Pons (tissue), 1 donor: ENCODE measurements at regions not wholly inside any gene's neighbourhood (a gene's known extent, or its start where the extent isn't known, plus 50 kb on each side); places are given as distances from the start of the nearest gene placed in this dataset.
A peak's percentile ranks its signal among the peaks of the same experiment; 100 is the strongest.
"Not testable (repeated sequence)": the region's sequence is repeated elsewhere in the genome, so short reads cannot be mapped to it uniquely, and the experiment has no call there.

Source experiments
- DNase-seq: peaks from one replicate; pipeline ENCODE4 v3.0.0-alpha.2; 2016; ENCODE audit warnings: low spot score

GRCh38 chr1:14396100-14396499 is 202.4 kb upstream of the KAZN start:
- no peak for DNase-seq

DNA sequence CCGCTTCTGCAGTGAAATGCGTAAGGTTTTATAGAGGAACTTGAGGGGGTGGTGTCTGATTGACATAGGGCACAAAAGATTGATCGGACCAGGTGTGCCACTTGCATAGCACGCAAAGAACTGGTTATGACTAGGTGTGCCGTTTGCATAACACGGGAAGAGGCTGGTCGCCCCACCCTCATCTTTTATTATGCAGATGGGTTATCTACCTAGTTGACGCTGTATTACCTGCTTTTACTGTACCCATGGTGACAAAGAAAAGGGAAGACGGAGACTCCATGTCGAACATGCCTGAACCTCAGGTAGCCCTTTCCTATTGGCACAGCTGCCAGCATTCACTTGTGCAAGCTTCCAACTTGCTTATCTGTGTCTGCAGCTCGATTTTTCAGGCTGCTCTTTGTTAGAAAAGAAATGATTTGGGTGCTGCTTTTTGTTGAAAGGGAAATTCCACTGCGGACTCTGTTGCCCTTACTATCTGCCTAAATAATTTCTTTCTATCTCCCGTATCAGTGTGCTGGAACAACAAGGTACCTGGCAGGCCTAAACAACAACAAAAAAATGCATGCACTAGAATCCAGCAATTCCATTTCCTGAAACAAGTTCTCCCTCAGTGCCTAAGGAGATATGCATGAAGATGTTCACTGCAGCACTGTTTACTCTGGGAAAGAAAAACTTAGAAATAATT is 194.4 kb upstream of the KAZN start:
- no peak for DNase-seq

GRCh38 chr1:14404862-14405301 is 193.6 kb upstream of the KAZN start:
- DNase-seq: no peak

DNA sequence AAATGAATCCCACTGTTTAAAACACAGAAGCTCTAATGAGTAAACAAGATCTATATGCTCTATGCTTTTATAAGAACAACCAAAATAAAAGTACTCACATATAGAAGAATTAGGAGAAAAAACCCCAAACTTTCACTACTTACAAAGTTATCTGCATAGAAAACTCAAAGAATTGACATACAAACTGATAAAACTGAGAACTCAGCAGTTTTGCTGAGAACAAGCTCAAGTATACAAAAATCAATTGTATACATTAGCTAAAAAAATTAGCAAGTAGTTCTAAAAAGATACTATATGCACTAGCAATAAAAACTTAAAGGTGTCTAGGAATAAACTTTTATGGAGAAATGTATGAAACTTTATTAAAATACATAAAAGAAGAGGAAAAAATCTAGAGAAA is 186.2 kb upstream of the KAZN start:
- no peak for DNase-seq

- peak; percentile 88 for DNase-seq
Measured at GRCh38 chr1:14413819-14414490, 184.5 kb upstream of the KAZN start.

DNA sequence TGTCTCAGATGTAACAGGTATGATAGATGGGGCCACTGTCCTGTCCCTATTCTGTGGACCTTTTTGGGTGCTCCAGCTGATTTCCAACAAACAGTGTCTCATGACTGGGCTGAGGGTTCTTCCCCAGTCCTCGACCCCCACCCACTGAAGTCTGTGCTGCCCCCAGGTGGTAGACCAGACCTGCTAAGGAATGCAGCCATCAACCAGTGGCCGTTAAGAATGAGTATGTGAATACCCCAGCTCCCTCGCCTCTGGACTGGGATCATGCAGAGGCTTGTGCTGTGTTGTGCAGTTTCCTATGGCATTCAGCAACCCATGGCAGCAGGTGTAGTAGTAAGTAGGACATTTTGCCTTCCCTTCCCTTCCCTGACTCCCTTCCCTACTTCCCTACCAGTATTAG is 183.1 kb upstream of the KAZN start:
- no peak for DNase-seq

GRCh38 chr1:14419778-14420218 is 178.7 kb upstream of the KAZN start:
- not testable (repeated sequence) for DNase-seq

DNA sequence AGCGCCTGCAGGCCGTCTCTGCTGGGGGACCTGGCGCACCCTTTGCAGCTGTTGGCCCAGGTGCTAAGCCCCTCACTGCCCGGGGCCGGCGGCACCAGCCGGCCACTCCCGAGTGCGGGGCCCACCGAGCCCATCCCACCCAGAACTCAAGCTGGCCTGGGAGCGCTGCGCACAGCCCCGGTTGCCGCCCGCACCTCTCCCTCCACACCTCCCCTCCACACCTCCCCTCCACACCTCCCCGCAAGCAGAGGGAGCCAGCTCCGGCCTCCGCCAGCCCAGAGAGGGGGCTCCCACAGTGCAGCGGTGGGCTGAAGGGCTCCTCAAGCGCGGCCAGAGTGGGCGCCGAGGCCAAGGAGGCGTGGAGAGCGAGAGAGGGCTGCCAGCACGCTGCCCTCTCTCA is 177.8 kb upstream of the KAZN start:
- DNase-seq: no peak

DNA sequence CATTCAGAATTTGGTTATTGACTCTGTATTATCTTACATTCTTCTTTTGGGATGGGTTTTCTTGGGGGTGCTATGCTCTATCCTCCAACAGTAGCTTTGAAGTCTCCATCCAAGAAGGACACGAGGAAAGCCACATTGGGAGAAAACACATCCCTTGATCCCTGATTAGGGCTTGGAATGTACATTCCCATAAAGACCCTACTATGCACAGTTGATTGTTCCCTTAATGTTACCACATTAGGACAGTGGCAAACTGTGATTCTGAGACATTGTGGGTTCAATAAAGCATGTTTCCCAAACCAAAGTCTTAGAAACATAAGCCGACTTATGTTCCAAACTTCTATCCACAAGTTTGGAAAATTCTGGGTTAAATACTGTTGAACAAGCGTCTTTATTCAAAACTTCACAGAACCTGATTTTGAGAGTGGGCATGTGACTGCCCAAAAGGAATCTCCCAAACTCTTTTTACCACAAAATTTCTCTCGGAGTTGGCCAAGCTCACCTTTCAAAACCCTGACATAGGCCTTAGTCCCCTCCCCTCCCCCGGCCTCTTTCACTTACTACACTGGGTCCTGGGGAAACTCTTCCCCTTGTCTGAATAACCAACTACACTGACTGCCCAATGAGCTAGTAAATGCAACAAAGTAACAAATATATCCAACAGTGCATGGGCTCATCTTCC is 177.0 kb upstream of the KAZN start:
- no peak for DNase-seq

DNA sequence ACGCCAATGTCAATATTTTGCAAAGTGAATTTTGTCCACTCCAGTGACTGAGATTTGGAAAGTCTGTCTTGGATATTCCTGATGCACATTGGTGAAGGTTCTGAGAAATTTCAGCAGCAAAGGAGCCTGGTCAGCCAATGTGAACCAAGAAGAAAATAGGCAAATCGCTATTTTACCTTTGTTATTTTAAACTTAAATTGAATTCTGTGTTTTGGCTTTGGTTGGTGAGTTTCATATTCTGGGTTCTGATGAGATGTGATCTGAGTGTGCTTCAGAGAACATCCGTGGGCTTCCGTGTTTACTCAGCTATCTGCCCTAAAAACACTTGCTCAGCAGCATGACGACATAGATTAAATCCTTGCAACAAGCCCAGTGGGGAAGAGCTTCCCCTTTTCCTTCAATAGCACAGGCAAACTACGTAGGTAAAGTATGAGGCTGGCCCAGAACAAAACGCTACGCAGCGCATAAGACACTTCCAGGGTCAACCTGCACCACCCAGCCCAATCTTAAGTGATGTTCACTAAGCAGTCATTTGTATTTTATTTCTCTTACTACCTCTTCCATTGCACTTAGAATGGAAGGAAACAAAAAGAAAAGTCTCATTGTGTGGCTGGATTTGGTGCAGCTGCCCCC is 176.4 kb upstream of the KAZN start:
- no peak for DNase-seq

DNA sequence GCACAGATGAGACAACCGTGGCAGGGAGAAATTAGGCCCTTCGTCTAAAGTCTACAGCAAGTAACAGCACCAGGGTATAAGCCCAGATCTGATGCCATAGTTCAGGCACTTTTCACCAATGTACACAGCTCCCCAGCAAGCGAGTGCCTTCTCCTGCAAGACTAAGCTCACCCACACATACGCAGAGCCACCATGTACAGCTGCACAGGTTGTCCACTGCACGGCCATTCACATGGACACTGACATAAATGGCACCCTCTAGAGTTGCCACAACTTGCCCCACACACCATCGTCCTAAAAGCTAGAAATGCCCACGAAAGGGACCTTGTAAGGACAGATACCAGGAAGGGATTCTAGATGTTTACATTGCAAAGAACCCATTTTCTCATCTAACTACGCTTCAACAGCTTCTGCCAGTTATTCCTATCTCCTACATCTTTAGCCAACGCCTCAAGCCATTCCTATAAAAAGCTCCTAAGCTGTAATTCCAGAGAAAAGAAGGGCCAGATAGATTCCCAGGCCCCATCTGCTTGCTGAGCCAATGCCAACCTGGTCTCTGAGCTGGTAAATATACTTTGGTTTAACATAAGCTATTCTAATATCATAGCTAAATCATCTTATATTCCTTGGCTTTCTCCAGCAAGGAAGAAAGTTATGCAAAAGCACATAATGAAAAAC is 174.0 kb upstream of the KAZN start:
- DNase-seq: no peak

- DNase-seq: no peak
Measured at GRCh38 chr1:14426854-14427253, 171.6 kb upstream of the KAZN start.

GRCh38 chr1:14429577-14429976 is 168.9 kb upstream of the KAZN start:
- no peak for DNase-seq

DNA sequence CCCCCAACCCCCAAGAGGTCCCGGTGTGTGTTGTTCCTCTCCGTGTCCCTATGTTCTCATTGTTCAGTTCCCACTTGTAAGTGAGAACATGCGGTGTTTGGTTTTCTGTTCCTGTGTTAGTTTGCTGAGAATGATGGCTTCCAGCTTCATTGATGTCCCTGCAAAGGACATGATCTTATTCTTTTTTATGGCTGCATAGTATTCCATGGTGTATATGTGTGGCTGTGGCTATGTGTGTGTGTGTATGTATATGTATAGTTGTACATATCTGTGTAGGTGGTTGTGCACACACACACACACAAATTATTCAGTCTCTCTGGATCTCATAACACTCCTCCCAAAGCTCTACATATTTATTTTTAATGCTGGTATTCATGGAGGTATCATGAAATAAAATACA is 165.8 kb upstream of the KAZN start:
- not testable (repeated sequence) for DNase-seq

DNA sequence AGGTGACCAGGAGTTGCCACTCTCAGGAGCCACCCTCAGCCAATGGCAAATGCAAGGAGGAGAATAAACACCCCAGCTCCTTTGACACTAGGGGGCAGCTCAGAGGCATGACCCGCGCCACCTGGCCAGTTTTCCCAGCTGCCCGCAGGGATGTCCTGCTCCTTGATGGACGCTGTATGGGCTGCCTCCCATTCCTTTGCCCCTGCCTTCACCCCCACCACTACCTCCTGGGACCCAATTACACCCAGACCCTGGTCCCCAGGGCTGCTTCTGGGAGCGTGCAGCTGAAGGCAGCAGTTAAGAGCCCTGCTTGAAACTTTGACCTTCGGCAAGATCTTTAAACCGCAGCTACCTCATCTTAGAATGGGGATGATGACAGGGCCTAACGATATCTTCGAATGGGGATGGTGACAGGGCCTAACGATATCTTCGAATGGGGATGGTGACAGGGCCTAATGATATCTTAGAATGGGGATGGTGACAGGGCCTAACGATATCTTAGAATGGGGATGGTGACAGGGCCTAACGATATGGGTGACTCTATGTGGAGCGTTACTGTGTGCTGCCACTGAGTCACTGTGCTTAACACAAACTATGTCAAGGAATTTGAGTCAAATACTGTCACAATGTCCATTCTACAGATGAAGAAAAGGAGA is 163.0 kb upstream of the KAZN start:
- no peak for DNase-seq

- no peak for DNase-seq
Measured at GRCh38 chr1:14437417-14437918, 161.0 kb upstream of the KAZN start.

GRCh38 chr1:14438127-14438769 is 160.2 kb upstream of the KAZN start:
- no peak for DNase-seq

GRCh38 chr1:14439015-14439414 is 159.5 kb upstream of the KAZN start:
- DNase-seq: no peak

DNA sequence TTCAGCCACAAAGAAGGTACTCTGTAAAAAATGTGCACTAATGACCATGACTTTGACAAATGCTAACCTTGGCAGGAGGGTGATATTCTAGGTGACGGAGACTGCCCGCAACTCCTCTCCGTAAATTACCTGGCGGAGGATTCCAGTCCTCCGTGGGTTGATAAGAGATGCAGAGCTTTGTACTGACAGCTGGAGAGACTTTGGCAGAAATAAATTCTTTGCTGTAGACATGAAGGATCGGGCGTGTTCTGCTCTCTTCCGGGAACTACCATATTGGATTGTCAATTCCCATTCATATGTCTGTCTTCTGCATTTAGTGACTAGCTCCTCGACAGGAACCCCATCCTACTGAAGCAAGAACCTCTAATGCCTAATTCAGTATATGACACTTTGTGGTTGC is 158.3 kb upstream of the KAZN start:
- no peak for DNase-seq

GRCh38 chr1:14440731-14441130 is 157.8 kb upstream of the KAZN start:
- no peak for DNase-seq

DNA sequence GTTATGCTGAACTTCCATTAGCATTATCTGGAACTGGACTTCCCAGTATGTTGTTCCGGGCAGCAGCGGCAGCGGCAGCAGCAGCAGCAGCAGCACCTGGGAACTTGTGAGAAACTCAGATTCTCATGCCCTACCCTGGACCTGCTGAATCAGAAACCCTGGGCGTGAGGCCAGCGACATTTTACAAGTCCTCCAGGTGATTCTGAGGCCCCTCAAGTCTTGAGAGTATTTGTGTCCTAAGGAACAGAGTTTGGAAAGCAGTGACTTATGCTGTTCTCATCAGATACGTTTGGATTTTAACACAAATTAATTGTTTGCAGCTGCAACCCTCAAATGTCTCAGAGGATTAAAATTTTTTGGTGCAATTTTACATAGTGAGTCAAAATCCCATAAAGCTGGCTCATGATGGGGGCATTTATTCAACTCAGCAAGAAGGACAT is 157.2 kb upstream of the KAZN start:
- no peak for DNase-seq
